ENCODE measurements at regions not wholly inside any gene's neighbourhood (a gene's known extent, or its start where the extent isn't known, plus 50 kb on each side); places are given as distances from the start of the nearest gene placed in this dataset.

GRCh38 chr3:146861262-146861661 is 256.1 kb upstream of the PLSCR5 start:
- no peak overlapping the region for H3K27ac Mint-ChIP-seq (ENCODE audit: unreplicated experiment)
- no peaks in the 10 kb centered on the region for H3K27me3 Mint-ChIP-seq (ENCODE audit: low read depth, unreplicated experiment)
- Histone ChIP-seq H2AFZ (ENCODE audit: low read depth, low read length) (no peak overlapping the region), H3K4me2 (ENCODE audit: low read length) (no peak overlapping the region), H3K27me3 (ENCODE audit: insufficient read depth, low read length) (no peaks in the 10 kb centered on the region), H3K79me2 (ENCODE audit: insufficient read depth, low read length) (no peaks in the 10 kb centered on the region), H3K9me3 (ENCODE audit: insufficient read depth, low read depth, low read length) (no peaks in the 10 kb centered on the region), H3K36me3 (ENCODE audit: insufficient read depth, low read length) (no peaks in the 10 kb centered on the region), H3K4me1 (ENCODE audit: insufficient read depth, low read length) (no peaks in the 10 kb centered on the region), H3K4me3 (ENCODE audit: insufficient read depth, low read depth, low read length) (no peak overlapping the region), H4K20me1 (ENCODE audit: insufficient read depth, low read length) (no peaks in the 10 kb centered on the region), H3K27ac (ENCODE audit: low read depth, low read length) (no peak overlapping the region), H3K9ac (ENCODE audit: low read length) (no peak overlapping the region)
- DNase-seq (ENCODE audit: low read depth): no peak
- H3K4me1 Mint-ChIP-seq (ENCODE audit: low read depth, unreplicated experiment): no peaks in the 10 kb centered on the region
- H3K4me3 Mint-ChIP-seq (ENCODE audit: unreplicated experiment): no peak overlapping the region
- FAIRE-seq: peak; percentile 92
- H3K36me3 Mint-ChIP-seq (ENCODE audit: low read depth, unreplicated experiment): no peaks in the 10 kb centered on the region
- H3K9me3 Mint-ChIP-seq (ENCODE audit: unreplicated experiment): no peaks in the 10 kb centered on the region
- TF ChIP-seq CTCF (IDR thresholded peaks at IDR 0.05; ENCODE audit: insufficient read depth, low read depth, low read length): no peak
- TF ChIP-seq EZH2 (IDR thresholded peaks at IDR 0.05; ENCODE audit: insufficient read depth, low read length): no peak

- Histone ChIP-seq H3K4me2 (ENCODE audit: low read length) (no peak overlapping the region), H3K27ac (ENCODE audit: low read depth, low read length) (no peak overlapping the region), H3K9me3 (ENCODE audit: insufficient read depth, low read depth, low read length) (no peaks in the 10 kb centered on the region), H3K9ac (ENCODE audit: low read length) (no peak overlapping the region), H3K4me3 (ENCODE audit: insufficient read depth, low read depth, low read length) (no peak overlapping the region), H3K36me3 (ENCODE audit: insufficient read depth, low read length) (no peaks in the 10 kb centered on the region), H3K4me1 (ENCODE audit: insufficient read depth, low read length) (no peaks in the 10 kb centered on the region), H3K27me3 (ENCODE audit: insufficient read depth, low read length) (no peaks in the 10 kb centered on the region), H4K20me1 (ENCODE audit: insufficient read depth, low read length) (no peaks in the 10 kb centered on the region), H3K79me2 (ENCODE audit: insufficient read depth, low read length) (no peaks in the 10 kb centered on the region), H2AFZ (ENCODE audit: low read depth, low read length) (no peak overlapping the region)
- TF ChIP-seq EZH2 (IDR thresholded peaks at IDR 0.05; ENCODE audit: insufficient read depth, low read length) (no peak), CTCF (IDR thresholded peaks at IDR 0.05; ENCODE audit: insufficient read depth, low read depth, low read length) (no peak)
- H3K27ac Mint-ChIP-seq (ENCODE audit: unreplicated experiment): no peak overlapping the region
- FAIRE-seq (no peak), DNase-seq (ENCODE audit: low read depth) (no peak)
- no peaks in the 10 kb centered on the region for H3K9me3 Mint-ChIP-seq (ENCODE audit: unreplicated experiment)
- no peaks in the 10 kb centered on the region for H3K27me3 Mint-ChIP-seq (ENCODE audit: low read depth, unreplicated experiment)
- no peaks in the 10 kb centered on the region for H3K36me3 Mint-ChIP-seq (ENCODE audit: low read depth, unreplicated experiment)
- H3K4me3 Mint-ChIP-seq (ENCODE audit: unreplicated experiment): no peak overlapping the region
- no peaks in the 10 kb centered on the region for H3K4me1 Mint-ChIP-seq (ENCODE audit: low read depth, unreplicated experiment)
Observed at GRCh38 chr3:146854523-146854922, 249.4 kb upstream of the PLSCR5 start.

GRCh38 chr3:146851665-146852064 is 246.5 kb upstream of the PLSCR5 start:
- Histone ChIP-seq H3K4me2 (ENCODE audit: low read length) (no peak overlapping the region), H3K36me3 (ENCODE audit: insufficient read depth, low read length) (no peaks in the 10 kb centered on the region), H3K9ac (ENCODE audit: low read length) (no peak overlapping the region), H3K27ac (ENCODE audit: low read depth, low read length) (no peak overlapping the region), H3K4me3 (ENCODE audit: insufficient read depth, low read depth, low read length) (no peak overlapping the region), H3K4me1 (ENCODE audit: insufficient read depth, low read length) (no peaks in the 10 kb centered on the region), H3K9me3 (ENCODE audit: insufficient read depth, low read depth, low read length) (no peaks in the 10 kb centered on the region), H3K27me3 (ENCODE audit: insufficient read depth, low read length) (no peaks in the 10 kb centered on the region), H4K20me1 (ENCODE audit: insufficient read depth, low read length) (no peaks in the 10 kb centered on the region), H2AFZ (ENCODE audit: low read depth, low read length) (no peak overlapping the region), H3K79me2 (ENCODE audit: insufficient read depth, low read length) (no peaks in the 10 kb centered on the region)
- Mint-ChIP-seq H3K27ac (ENCODE audit: unreplicated experiment) (no peak overlapping the region), H3K36me3 (ENCODE audit: low read depth, unreplicated experiment) (no peaks in the 10 kb centered on the region), H3K4me3 (ENCODE audit: unreplicated experiment) (no peak overlapping the region), H3K27me3 (ENCODE audit: low read depth, unreplicated experiment) (no peaks in the 10 kb centered on the region), H3K9me3 (ENCODE audit: unreplicated experiment) (no peaks in the 10 kb centered on the region), H3K4me1 (ENCODE audit: low read depth, unreplicated experiment) (no peaks in the 10 kb centered on the region)
- no peak for FAIRE-seq
- no peak for DNase-seq (ENCODE audit: low read depth)
- TF ChIP-seq EZH2 (IDR thresholded peaks at IDR 0.05; ENCODE audit: insufficient read depth, low read length): no peak
- TF ChIP-seq CTCF (IDR thresholded peaks at IDR 0.05; ENCODE audit: insufficient read depth, low read depth, low read length): no peak
